KMS-11 (cell line): ENCODE measurements at regions not wholly inside any gene's neighbourhood (a gene's known extent, or its start where the extent isn't known, plus 50 kb on each side); places are given as distances from the start of the nearest gene placed in this dataset.

ENCODE experiments used
- H2AFZ ChIP-seq: fragments of 200-600 bp; sonication (generic); 2 replicates; pipeline ENCODE4 v1.6.1; 2016; ENCODE audit warnings: antibody characterized with exemption, mixed run types, low read depth
- H3K27ac ChIP-seq: fragments of 200-600 bp; sonication (generic); 2 replicates; pipeline ENCODE4 v1.6.1; 2016; ENCODE audit warnings: mild to moderate bottlenecking, mixed run types
- H3K27me3 ChIP-seq: fragments of 200-600 bp; sonication (generic); 2 replicates; pipeline ENCODE4 v1.6.1; 2017; ENCODE audit warnings: mild to moderate bottlenecking, low read depth, mixed run types, moderate library complexity; ENCODE audit not compliant: insufficient read depth
- H3K36me3 ChIP-seq: fragments of 200-600 bp; sonication (generic); 2 replicates; pipeline ENCODE4 v1.6.1; 2017; ENCODE audit warnings: mild to moderate bottlenecking, mixed run types; ENCODE audit not compliant: insufficient read depth
- H3K4me1 ChIP-seq: fragments of 200-600 bp; sonication (generic); 2 replicates; pipeline ENCODE4 v1.6.1; 2016; ENCODE audit warnings: mild to moderate bottlenecking, low read depth, mixed run types; ENCODE audit not compliant: poor library complexity, severe bottlenecking
- H3K4me2 ChIP-seq: fragments of 200-600 bp; sonication (generic); 2 replicates; pipeline ENCODE4 v1.7.0; 2016; ENCODE audit warnings: mild to moderate bottlenecking, mixed run types
- H3K4me3 ChIP-seq: fragments of 200-600 bp; sonication (generic); IDR thresholded peaks from 2 replicates; pipeline ENCODE4 v1.6.1; 2017; ENCODE audit warnings: low read depth, low read length, mixed read lengths; ENCODE audit not compliant: insufficient read depth
- H3K79me2 ChIP-seq: fragments of 200-600 bp; sonication (generic); 2 replicates; pipeline ENCODE4 v1.6.1; 2016; ENCODE audit warnings: low read depth, mixed run types; ENCODE audit not compliant: insufficient read depth
- H3K9ac ChIP-seq: fragments of 200-600 bp; sonication (generic); 2 replicates; pipeline ENCODE4 v1.6.1; 2016; ENCODE audit warnings: mild to moderate bottlenecking, mixed run types
- H4K20me1 ChIP-seq: fragments of 200-600 bp; sonication (generic); 2 replicates; pipeline ENCODE4 v1.6.1; 2016; ENCODE audit warnings: mild to moderate bottlenecking, mixed run types; ENCODE audit not compliant: insufficient read depth
- TF ChIP-seq, protein P1 (sequence below): fragments of 200-600 bp; sonication (generic); conservative IDR thresholded peaks from 2 replicates; pipeline ENCODE4 v1.6.1; 2017; ENCODE audit warnings: low read depth, mild to moderate bottlenecking, antibody characterized with exemption, low read length, moderate library complexity, mixed read lengths

- H3K4me1 ChIP-seq = no peaks in the 10 kb centered on the region
- no peak overlapping the region for H3K27ac ChIP-seq
- no peaks in the 10 kb centered on the region for H3K27me3 ChIP-seq
- no peak overlapping the region for H3K9ac ChIP-seq
- H2AFZ ChIP-seq = no peak overlapping the region
- H3K4me3 ChIP-seq = no peak overlapping the region
- no peaks in the 10 kb centered on the region for H3K36me3 ChIP-seq
- TF ChIP-seq, protein P1, sequence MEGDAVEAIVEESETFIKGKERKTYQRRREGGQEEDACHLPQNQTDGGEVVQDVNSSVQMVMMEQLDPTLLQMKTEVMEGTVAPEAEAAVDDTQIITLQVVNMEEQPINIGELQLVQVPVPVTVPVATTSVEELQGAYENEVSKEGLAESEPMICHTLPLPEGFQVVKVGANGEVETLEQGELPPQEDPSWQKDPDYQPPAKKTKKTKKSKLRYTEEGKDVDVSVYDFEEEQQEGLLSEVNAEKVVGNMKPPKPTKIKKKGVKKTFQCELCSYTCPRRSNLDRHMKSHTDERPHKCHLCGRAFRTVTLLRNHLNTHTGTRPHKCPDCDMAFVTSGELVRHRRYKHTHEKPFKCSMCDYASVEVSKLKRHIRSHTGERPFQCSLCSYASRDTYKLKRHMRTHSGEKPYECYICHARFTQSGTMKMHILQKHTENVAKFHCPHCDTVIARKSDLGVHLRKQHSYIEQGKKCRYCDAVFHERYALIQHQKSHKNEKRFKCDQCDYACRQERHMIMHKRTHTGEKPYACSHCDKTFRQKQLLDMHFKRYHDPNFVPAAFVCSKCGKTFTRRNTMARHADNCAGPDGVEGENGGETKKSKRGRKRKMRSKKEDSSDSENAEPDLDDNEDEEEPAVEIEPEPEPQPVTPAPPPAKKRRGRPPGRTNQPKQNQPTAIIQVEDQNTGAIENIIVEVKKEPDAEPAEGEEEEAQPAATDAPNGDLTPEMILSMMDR = no peak
- no peak overlapping the region for H3K4me2 ChIP-seq
- no peaks in the 10 kb centered on the region for H3K79me2 ChIP-seq
- no peaks in the 10 kb centered on the region for H4K20me1 ChIP-seq
Measured at GRCh38 chr13:39859898-39860297, 204.4 kb downstream of the COG6 start.

DNA sequence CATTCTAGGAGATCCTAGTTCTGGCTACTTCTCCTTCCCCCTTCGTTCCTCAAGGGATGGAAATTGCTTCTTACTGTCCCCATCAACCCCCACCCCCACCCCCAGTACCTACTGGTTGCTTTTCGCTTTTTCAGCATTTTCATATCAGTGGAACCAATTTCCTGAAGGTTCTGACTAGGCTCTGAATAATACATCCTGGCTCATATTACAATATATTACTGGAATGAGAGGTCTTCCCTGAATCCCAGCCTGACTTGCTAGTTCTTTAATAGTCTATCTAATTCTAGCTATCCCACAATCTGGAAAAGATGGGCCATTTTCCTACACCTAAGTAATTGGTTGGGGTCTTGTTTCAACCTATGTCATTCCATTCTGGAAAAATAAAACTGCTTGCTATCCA, 207.4 kb downstream of the COG6 start:
- H3K36me3 ChIP-seq = no peaks in the 10 kb centered on the region
- no peaks in the 10 kb centered on the region for H4K20me1 ChIP-seq
- no peak overlapping the region for H3K27ac ChIP-seq
- no peak overlapping the region for H3K4me3 ChIP-seq
- TF ChIP-seq, protein P1 = no peak
- no peak overlapping the region for H3K4me2 ChIP-seq
- no peak overlapping the region for H3K9ac ChIP-seq
- H3K4me1 ChIP-seq = no peaks in the 10 kb centered on the region
- no peaks in the 10 kb centered on the region for H3K27me3 ChIP-seq
- no peak overlapping the region for H2AFZ ChIP-seq
- H3K79me2 ChIP-seq = no peaks in the 10 kb centered on the region

GRCh38 chr13:39864221-39864620, 208.8 kb downstream of the COG6 start:
- H3K4me1 ChIP-seq = no peaks in the 10 kb centered on the region
- TF ChIP-seq, protein P1 = no peak
- no peak overlapping the region for H3K9ac ChIP-seq
- no peaks in the 10 kb centered on the region for H4K20me1 ChIP-seq
- no peak overlapping the region for H3K27ac ChIP-seq
- H3K4me3 ChIP-seq = no peak overlapping the region
- H3K36me3 ChIP-seq = no peaks in the 10 kb centered on the region
- H2AFZ ChIP-seq = no peak overlapping the region
- H3K79me2 ChIP-seq = no peaks in the 10 kb centered on the region
- H3K4me2 ChIP-seq = no peak overlapping the region
- no peaks in the 10 kb centered on the region for H3K27me3 ChIP-seq

GRCh38 chr13:39866722-39867121, 211.3 kb downstream of the COG6 start:
- H4K20me1 ChIP-seq = no peaks in the 10 kb centered on the region
- H3K4me2 ChIP-seq = no peak overlapping the region
- H2AFZ ChIP-seq = no peak overlapping the region
- H3K36me3 ChIP-seq = no peaks in the 10 kb centered on the region
- TF ChIP-seq, protein P1 = no peak
- no peak overlapping the region for H3K27ac ChIP-seq
- no peaks in the 10 kb centered on the region for H3K79me2 ChIP-seq
- no peaks in the 10 kb centered on the region for H3K27me3 ChIP-seq
- H3K4me1 ChIP-seq = no peaks in the 10 kb centered on the region
- no peak overlapping the region for H3K4me3 ChIP-seq
- no peak overlapping the region for H3K9ac ChIP-seq

DNA sequence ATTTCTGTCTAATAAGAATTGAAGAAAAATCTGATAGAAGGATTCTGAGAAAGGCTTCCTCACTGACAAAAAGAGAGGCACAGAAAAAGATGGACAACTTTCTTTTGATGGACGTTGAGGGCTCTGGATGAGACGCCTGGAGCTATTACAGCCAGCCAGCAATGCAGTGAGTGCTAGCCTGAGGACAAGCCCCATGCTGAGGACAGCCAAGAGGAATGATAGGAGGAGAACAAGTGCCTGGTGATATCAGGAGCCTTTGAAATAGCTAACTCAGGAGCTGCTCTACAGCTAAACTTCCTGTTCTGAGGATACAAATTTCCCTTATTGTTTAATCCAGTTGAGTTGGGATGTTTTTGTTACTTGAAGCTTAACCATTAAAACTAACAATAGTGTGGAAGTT, 212.3 kb downstream of the COG6 start:
- Histone ChIP-seq H3K4me1 (no peaks in the 10 kb centered on the region), H3K36me3 (no peaks in the 10 kb centered on the region), H3K27ac (no peak overlapping the region), H3K79me2 (no peaks in the 10 kb centered on the region), H3K4me3 (no peak overlapping the region), H4K20me1 (no peaks in the 10 kb centered on the region), H3K4me2 (no peak overlapping the region), H3K9ac (no peak overlapping the region), H3K27me3 (no peaks in the 10 kb centered on the region), H2AFZ (no peak overlapping the region)
- TF ChIP-seq, protein P1 = no peak
